PC-9 (cell line): ENCODE measurements at regions not wholly inside any gene's neighbourhood (a gene's known extent, or its start where the extent isn't known, plus 50 kb on each side); places are given as distances from the start of the nearest gene placed in this dataset.
"Not testable (repeated sequence)": the region's sequence is repeated elsewhere in the genome, so short reads cannot be mapped to it uniquely, and the experiment has no call there.

ENCODE experiments used
- BruUV-seq: library from RNA; stranded (reverse); fragments of 400-500 nt; replicated peaks from 2 replicates; lab custom pipeline; 2021; lab: Mats Ljungman, UMichigan
- CTCF ChIA-PET: fragments of 300-600 bp; sonication (Branson Sonifier 250); formaldehyde crosslinking; loops from one replicate; lab custom pipeline; 2022; ENCODE audit warnings: antibody characterized with exemption; lab: Charles Lee
- POLR2A ChIA-PET: fragments of 300-600 bp; sonication (Branson Sonifier 250); formaldehyde crosslinking; loops from one replicate; lab custom pipeline; 2022; ENCODE audit warnings: antibody characterized with exemption; ENCODE audit not compliant: unreplicated experiment; lab: Charles Lee
- DNase-seq, 2 experiments: peaks; one replicate each; pipeline versions ENCODE4 v3.0.0 to v3.0.0-alpha.2; 2015 to 2022; ENCODE audit warnings: mixed read lengths in 1 of 2
- H2AFZ ChIP-seq: fragments of 200-600 bp; sonication (generic); 2 replicates; pipeline ENCODE4 v1.8.1; 2017; ENCODE audit warnings: antibody characterized with exemption
- H3F3A ChIP-seq: fragments of 200-600 bp; sonication (generic); 2 replicates; pipeline ENCODE4 v1.8.1; 2017; ENCODE audit warnings: antibody characterized with exemption, mild to moderate bottlenecking, low read depth; ENCODE audit not compliant: insufficient read depth
- H3K27ac ChIP-seq: fragments of 200-600 bp; sonication (generic); 2 replicates; pipeline ENCODE4 v1.6.1; 2016; ENCODE audit warnings: mixed run types
- H3K27me3 ChIP-seq: fragments of 200-600 bp; sonication (generic); 2 replicates; pipeline ENCODE4 v1.6.1; 2016; ENCODE audit warnings: low read depth, mixed run types; ENCODE audit not compliant: insufficient read depth
- H3K36me3 ChIP-seq: fragments of 200-600 bp; sonication (generic); 2 replicates; pipeline ENCODE4 v1.6.1; 2016; ENCODE audit warnings: low read depth, mixed run types
- H3K4me1 ChIP-seq: fragments of 200-600 bp; sonication (generic); replicated peaks from 2 replicates; pipeline ENCODE4 v1.6.1; 2016; ENCODE audit warnings: mixed run types; ENCODE audit not compliant: insufficient read depth
- H3K4me2 ChIP-seq: fragments of 200-600 bp; sonication (generic); 2 replicates; pipeline ENCODE4 v1.6.1; 2017; ENCODE audit warnings: mixed run types
- H3K4me3 ChIP-seq: fragments of 200-600 bp; sonication (generic); 2 replicates; pipeline ENCODE4 v1.6.1; 2016; ENCODE audit warnings: mixed run types
- H3K79me2 ChIP-seq: fragments of 200-600 bp; sonication (generic); 2 replicates; pipeline ENCODE4 v1.6.1; 2017; ENCODE audit warnings: low read depth, mixed run types
- H3K9me2 ChIP-seq: fragments of 200-600 bp; sonication (generic); 2 replicates; pipeline ENCODE4 v1.8.1; 2017; ENCODE audit warnings: mild to moderate bottlenecking; ENCODE audit not compliant: insufficient read depth
- H3K9me3 ChIP-seq: fragments of 200-600 bp; sonication (generic); 2 replicates; pipeline ENCODE4 v1.8.1; 2016; ENCODE audit warnings: low read depth; ENCODE audit not compliant: insufficient read depth
- H4K20me1 ChIP-seq: fragments of 200-600 bp; sonication (generic); 2 replicates; pipeline ENCODE4 v1.8.1; 2017; ENCODE audit not compliant: insufficient read depth
- CTCF ChIP-seq: fragments of 200-600 bp; sonication (generic); conservative IDR thresholded peaks from 2 replicates; pipeline ENCODE4 v1.6.1; 2017; ENCODE audit warnings: mixed run types, antibody characterized with exemption, mild to moderate bottlenecking, moderate library complexity
- EZH2 ChIP-seq: fragments of 200-600 bp; sonication (generic); IDR thresholded peaks from 2 replicates; pipeline ENCODE4 v1.8.0; 2017; ENCODE audit warnings: antibody characterized with exemption, low read depth
- intact Hi-C: fragments of 100-400 bp; cut with micrococcal nuclease; formaldehyde crosslinking; loops from one replicate; pipeline ENCODE4 v1.10.0; 2022; ENCODE audit not compliant: unreplicated experiment

DNA sequence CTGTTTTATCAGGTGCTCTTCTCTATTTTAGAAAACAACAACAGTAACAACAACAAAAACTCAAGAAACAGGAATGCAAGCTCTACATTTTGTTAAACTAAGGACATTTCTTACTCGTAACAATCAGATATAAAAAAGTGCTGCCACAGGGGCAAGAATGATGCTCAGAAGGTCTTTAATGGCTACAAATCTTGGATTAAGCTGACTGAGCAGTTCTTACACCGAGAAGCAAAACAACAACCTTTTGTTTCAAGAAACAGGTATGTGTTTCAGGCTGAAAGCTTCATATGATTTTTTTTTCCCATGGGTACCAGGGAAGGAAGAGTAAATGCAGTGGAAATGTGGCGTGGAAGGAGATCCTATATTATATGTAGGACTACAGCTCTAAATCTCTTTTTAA, 786.8 kb upstream of the FBXO33 start:
- no peaks in the 10 kb centered on the region for H4K20me1 ChIP-seq
- H3K79me2 ChIP-seq = no peaks in the 10 kb centered on the region
- H3K9me2 ChIP-seq = no peaks in the 10 kb centered on the region
- no peaks in the 10 kb centered on the region for H3F3A ChIP-seq
- no peaks in the 10 kb centered on the region for H3K36me3 ChIP-seq
- intact Hi-C loops = no loop called here
- BruUV-seq = no TSS peak
- no peak overlapping the region for H3K27ac ChIP-seq
- no peaks in the 10 kb centered on the region for H3K9me3 ChIP-seq
- POLR2A ChIA-PET = no interaction called here
- CTCF ChIA-PET = no interaction called here
- no peaks in the 10 kb centered on the region for H3K27me3 ChIP-seq
- no peak overlapping the region for H2AFZ ChIP-seq
- no peak overlapping the region for H3K4me2 ChIP-seq
- H3K4me1 ChIP-seq = 0 out of 2 replicates have a peak, but pooled peaks cover 5% of the 10 kb centered on the region
- no peak overlapping the region for H3K4me3 ChIP-seq
- DNase-seq = no peak
- TF ChIP-seq EZH2 (no peak), CTCF (no peak)

DNA sequence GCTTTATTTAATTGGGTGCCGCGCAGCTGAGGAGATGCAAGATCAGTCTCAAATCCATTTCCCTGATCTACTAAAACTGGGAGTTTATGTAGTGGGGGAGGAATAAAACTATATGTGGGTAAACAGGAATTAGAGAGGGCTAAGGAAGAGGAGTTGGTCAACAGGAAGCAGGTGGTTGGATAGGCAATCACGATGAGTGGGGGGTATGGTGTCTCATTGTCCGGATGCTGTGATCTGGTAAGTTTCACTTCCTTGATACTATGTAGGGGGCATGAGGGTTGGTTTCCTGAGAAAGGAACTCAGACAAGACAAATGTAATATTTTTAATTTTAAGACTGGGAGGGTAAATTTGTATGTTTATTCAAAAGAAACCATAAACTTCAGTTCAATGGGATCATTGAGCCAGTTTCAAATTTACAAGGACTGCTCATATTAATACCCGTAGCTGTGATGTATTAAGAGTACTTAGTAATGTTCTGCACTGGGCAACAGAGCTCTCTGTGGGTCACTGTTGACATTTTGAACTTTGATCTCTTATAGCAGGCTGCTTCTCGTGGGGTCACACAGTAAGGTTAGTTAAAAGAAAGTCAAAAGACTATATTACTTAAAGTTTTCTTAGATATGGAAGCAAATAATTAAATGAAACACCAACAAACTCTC, 786.2 kb upstream of the FBXO33 start:
- no peak overlapping the region for H3K27ac ChIP-seq
- ChIA-PET POLR2A (no interaction called here), CTCF (no interaction called here)
- BruUV-seq = no TSS peak
- no peaks in the 10 kb centered on the region for H3K9me2 ChIP-seq
- H3K27me3 ChIP-seq = no peaks in the 10 kb centered on the region
- no peaks in the 10 kb centered on the region for H3K79me2 ChIP-seq
- H3K36me3 ChIP-seq = no peaks in the 10 kb centered on the region
- DNase-seq = no peak
- TF ChIP-seq EZH2 (no peak), CTCF (no peak)
- intact Hi-C loops = no loop called here
- no peaks in the 10 kb centered on the region for H3F3A ChIP-seq
- H3K4me1 ChIP-seq = 0 out of 2 replicates have a peak, but pooled peaks cover 5% of the 10 kb centered on the region
- no peak overlapping the region for H2AFZ ChIP-seq
- no peaks in the 10 kb centered on the region for H3K9me3 ChIP-seq
- no peak overlapping the region for H3K4me2 ChIP-seq
- H4K20me1 ChIP-seq = no peaks in the 10 kb centered on the region
- no peak overlapping the region for H3K4me3 ChIP-seq

GRCh38 chr14:40216976-40217375, 784.7 kb upstream of the FBXO33 start:
- Histone ChIP-seq H3K4me3 (no peak overlapping the region), H2AFZ (no peak overlapping the region), H3K79me2 (no peaks in the 10 kb centered on the region), H4K20me1 (no peaks in the 10 kb centered on the region), H3K9me3 (no peaks in the 10 kb centered on the region), H3K36me3 (no peaks in the 10 kb centered on the region), H3K27me3 (no peaks in the 10 kb centered on the region), H3F3A (no peaks in the 10 kb centered on the region), H3K4me2 (no peak overlapping the region), H3K4me1 (0 out of 2 replicates have a peak, but pooled peaks cover 5% of the 10 kb centered on the region), H3K27ac (no peak overlapping the region), H3K9me2 (no peaks in the 10 kb centered on the region)
- POLR2A ChIA-PET = no interaction called here
- CTCF ChIA-PET = no interaction called here
- TF ChIP-seq CTCF (no peak), EZH2 (no peak)
- no TSS peak for BruUV-seq
- intact Hi-C loops = no loop called here
- no peak for DNase-seq

GRCh38 chr14:40216408-40216807, 784.2 kb upstream of the FBXO33 start:
- intact Hi-C loops, DNase-seq, H2AFZ ChIP-seq, H3K79me2 ChIP-seq, POLR2A ChIA-PET, H3K4me3 ChIP-seq, H3K36me3 ChIP-seq, H3K27me3 ChIP-seq, H3K9me3 ChIP-seq, H3K27ac ChIP-seq, H4K20me1 ChIP-seq, H3F3A ChIP-seq, CTCF ChIA-PET, H3K4me1 ChIP-seq, BruUV-seq, H3K9me2 ChIP-seq, H3K4me2 ChIP-seq: not testable (repeated sequence)
